AG09309 (cell line): ENCODE measurements at regions not wholly inside any gene's neighbourhood (a gene's known extent, or its start where the extent isn't known, plus 50 kb on each side); places are given as distances from the start of the nearest gene placed in this dataset.

Source experiments
- DNase-seq: peaks from one replicate; pipeline ENCODE4 v3.0.0-alpha.2; 2010; ENCODE audit warnings: low read depth
- H3K4me3 ChIP-seq: 2 replicates; pipeline ENCODE4 v1.5.1; 2011; ENCODE audit warnings: mild to moderate bottlenecking, low read depth, low read length, moderate library complexity; ENCODE audit not compliant: control insufficient read depth
- CTCF ChIP-seq: IDR thresholded peaks from 2 replicates; pipeline ENCODE4 v1.5.1; 2011; ENCODE audit warnings: mild to moderate bottlenecking, low read depth, low read length, inconsistent platforms; ENCODE audit not compliant: insufficient read depth, control insufficient read depth; ENCODE audit errors: missing control alignments

- TF ChIP-seq CTCF: no peak
- no peak overlapping the region for H3K4me3 ChIP-seq
- DNase-seq: peak; percentile 55
These were observed 190.6 kb upstream of the NEIL3 start for GRCh38 chr4:177119021-177119471.

GRCh38 chr4:177119691-177120090 lies 190.0 kb upstream of the NEIL3 start:
- no peak for DNase-seq
- no peak overlapping the region for H3K4me3 ChIP-seq
- no peak for TF ChIP-seq CTCF

- no peak for TF ChIP-seq CTCF
- H3K4me3 ChIP-seq: no peak overlapping the region
- no peak for DNase-seq
These were observed 185.9 kb upstream of the NEIL3 start for GRCh38 chr4:177123811-177124210.

GRCh38 chr4:177124349-177125064 lies 185.2 kb upstream of the NEIL3 start:
- no peak for TF ChIP-seq CTCF
- no peak overlapping the region for H3K4me3 ChIP-seq
- DNase-seq: no peak

GRCh38 chr4:177125656-177126055 lies 184.0 kb upstream of the NEIL3 start:
- no peak for TF ChIP-seq CTCF
- DNase-seq: no peak
- H3K4me3 ChIP-seq: no peak overlapping the region

GRCh38 chr4:177127658-177128057 lies 182.0 kb upstream of the NEIL3 start:
- no peak for TF ChIP-seq CTCF
- DNase-seq: no peak
- H3K4me3 ChIP-seq: no peak overlapping the region
